Gastroesophageal sphincter (tissue), 4 donors: ENCODE measurements at regions not wholly inside any gene's neighbourhood (a gene's known extent, or its start where the extent isn't known, plus 50 kb on each side); places are given as distances from the start of the nearest gene placed in this dataset.
"Not testable (repeated sequence)": the region's sequence is repeated elsewhere in the genome, so short reads cannot be mapped to it uniquely, and the experiment has no call there.

Experiments used
- ATAC-seq: fragments of 150-250 bp; one replicate; pipeline ENCODE4 v1.9.1; 2016; ENCODE audit warnings: mild to moderate bottlenecking, moderate library complexity
- H3K27ac ChIP-seq, 4 donors: fragments of 200-600 bp; sonication (generic) in 3 of 4; 1 replicate in 3 of 4; 2 replicates in 1 of 4; pipeline ENCODE4 v1.5.1; 2016 to 2019
- H3K27me3 ChIP-seq: fragments of 200-600 bp; sonication (generic); one replicate; pipeline ENCODE4 v1.5.1; 2019
- H3K36me3 ChIP-seq, 2 donors: fragments of 200-600 bp; sonication (generic); one replicate each; pipeline ENCODE4 v1.5.1; 2019; ENCODE audit warnings: control low read depth in 1 of 2
- H3K4me1 ChIP-seq, 3 donors: fragments of 200-600 bp; sonication (generic); 1 replicate in 2 of 3; 2 replicates in 1 of 3; pipeline ENCODE4 v1.5.1; 2016 to 2019; ENCODE audit warnings: control low read depth in 2 of 3
- H3K4me3 ChIP-seq, 2 donors: fragments of 200-600 bp; sonication (generic); one replicate each; pipeline ENCODE4 v1.5.1; 2019; ENCODE audit warnings: mild to moderate bottlenecking in 1 of 2, moderate library complexity in 1 of 2
- H3K9me3 ChIP-seq, 3 donors: fragments of 200-600 bp; sonication (generic); one replicate each; pipeline ENCODE4 v1.5.1; 2017 to 2019; ENCODE audit warnings: control low read depth in 2 of 3
- EP300 ChIP-seq: sonication (generic); formaldehyde crosslinking; IDR thresholded peaks from one replicate; pipeline ENCODE4 v1.6.1; 2017; ENCODE audit warnings: antibody characterized with exemption, mild to moderate bottlenecking
- POLR2A ChIP-seq, 2 donors: fragments of 450-650 bp; IDR thresholded peaks; one replicate each; pipeline ENCODE4 v1.6.1; 2017; ENCODE audit warnings: antibody characterized with exemption in 2 of 2, mild to moderate bottlenecking in 2 of 2, moderate library complexity in 1 of 2
- POLR2AphosphoS5 ChIP-seq: sonication (generic); formaldehyde crosslinking; IDR thresholded peaks from one replicate; pipeline ENCODE4 v1.6.1; 2017; ENCODE audit warnings: antibody characterized with exemption
- WGBS, 2 donors: methylation state at CpG; one replicate each; pipeline ENCODE4 v1.1.5; 2018; ENCODE audit warnings: low coverage in 1 of 2; 5-methylcytosine and 5-hydroxymethylcytosine counted together
- TF ChIP-seq, protein P1 (sequence below), 4 experiments: fragments of 200-600 bp in 2 of 4; fragments of 450-650 bp in 2 of 4; sonication (generic) in 1 of 4; IDR thresholded peaks; one replicate each; pipeline ENCODE4 v1.5.1; 2017 to 2019; ENCODE audit warnings: antibody characterized with exemption in 4 of 4, mild to moderate bottlenecking in 2 of 4, moderate library complexity in 2 of 4

DNA sequence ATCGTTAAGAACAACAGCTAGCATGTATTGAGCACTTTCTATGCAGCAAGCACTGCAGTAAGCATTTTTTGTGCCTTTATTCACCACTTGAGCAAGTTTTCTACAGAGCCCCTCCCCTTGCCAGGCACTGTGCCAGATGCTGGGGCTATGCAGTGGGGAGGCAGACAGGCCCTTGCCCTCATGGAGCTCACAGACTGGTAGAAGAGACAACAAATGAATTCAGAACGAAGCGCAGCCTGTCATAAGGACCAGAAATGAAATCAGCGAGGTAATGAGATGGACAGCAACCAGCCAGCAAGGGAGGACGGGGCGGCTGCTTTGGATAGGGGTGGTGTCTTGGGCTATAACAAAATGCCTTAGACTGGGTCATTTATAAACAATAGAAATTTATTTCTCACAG, 68.8 kb downstream of the C9orf50 start:
- no peak for ATAC-seq
- no peaks in the 10 kb centered on the region for H3K27me3 ChIP-seq
- H3K4me3 ChIP-seq = no peak overlapping the region
- no peaks in the 10 kb centered on the region for H3K36me3 ChIP-seq
- no peak overlapping the region for H3K27ac ChIP-seq
- TF ChIP-seq POLR2A (IDR thresholded peaks at IDR 0.05) (no peak), EP300 (no peak), POLR2AphosphoS5 (no peak)
- TF ChIP-seq, protein P1, sequence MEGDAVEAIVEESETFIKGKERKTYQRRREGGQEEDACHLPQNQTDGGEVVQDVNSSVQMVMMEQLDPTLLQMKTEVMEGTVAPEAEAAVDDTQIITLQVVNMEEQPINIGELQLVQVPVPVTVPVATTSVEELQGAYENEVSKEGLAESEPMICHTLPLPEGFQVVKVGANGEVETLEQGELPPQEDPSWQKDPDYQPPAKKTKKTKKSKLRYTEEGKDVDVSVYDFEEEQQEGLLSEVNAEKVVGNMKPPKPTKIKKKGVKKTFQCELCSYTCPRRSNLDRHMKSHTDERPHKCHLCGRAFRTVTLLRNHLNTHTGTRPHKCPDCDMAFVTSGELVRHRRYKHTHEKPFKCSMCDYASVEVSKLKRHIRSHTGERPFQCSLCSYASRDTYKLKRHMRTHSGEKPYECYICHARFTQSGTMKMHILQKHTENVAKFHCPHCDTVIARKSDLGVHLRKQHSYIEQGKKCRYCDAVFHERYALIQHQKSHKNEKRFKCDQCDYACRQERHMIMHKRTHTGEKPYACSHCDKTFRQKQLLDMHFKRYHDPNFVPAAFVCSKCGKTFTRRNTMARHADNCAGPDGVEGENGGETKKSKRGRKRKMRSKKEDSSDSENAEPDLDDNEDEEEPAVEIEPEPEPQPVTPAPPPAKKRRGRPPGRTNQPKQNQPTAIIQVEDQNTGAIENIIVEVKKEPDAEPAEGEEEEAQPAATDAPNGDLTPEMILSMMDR (IDR thresholded peaks at IDR 0.05) = no peak
- WGBS, 2 donors = 60 to 71% methylated on average over 1 to 4 of the region's 6 CpGs
- no peaks in the 10 kb centered on the region for H3K9me3 ChIP-seq
- H3K4me1 ChIP-seq = peaks cover 0 to 30% (median 7%) of the 10 kb centered on the region in 3 donors

DNA sequence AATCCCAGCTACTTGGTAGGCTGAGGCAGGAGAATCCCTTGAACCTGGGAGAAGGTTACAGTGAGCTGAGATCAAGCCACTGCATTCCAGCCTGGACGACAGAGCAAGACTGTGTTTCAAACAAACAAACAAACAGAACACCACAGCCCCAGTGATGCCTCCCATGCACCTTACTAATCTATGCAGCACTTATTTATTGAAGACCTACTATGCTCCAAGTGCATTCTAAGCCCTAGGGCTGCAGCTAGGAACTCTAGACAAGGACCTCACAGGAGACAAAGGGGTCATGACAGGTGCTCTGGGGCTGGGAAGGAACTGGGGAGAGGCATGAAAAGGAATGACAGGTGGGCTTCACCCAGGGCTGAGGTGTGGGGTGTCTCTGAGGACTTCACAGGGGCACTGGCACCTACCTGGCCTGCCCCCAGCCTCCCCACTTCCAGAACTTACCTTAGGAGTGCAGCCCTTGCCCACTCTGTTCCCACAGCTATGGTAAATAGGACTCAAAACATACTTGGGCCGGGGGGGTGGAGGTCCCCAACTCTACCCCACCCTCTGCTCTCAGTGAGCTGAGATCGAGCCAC, 69.4 kb downstream of the C9orf50 start:
- WGBS, 2 donors = 89% methylated on average over 1 of the region's 3 CpGs; no CpG with 5 or more reads in 1 of the 2 donors
- no peaks in the 10 kb centered on the region for H3K36me3 ChIP-seq
- no peak for TF ChIP-seq EP300
- no peak for TF ChIP-seq POLR2A (IDR thresholded peaks at IDR 0.05)
- no peak for TF ChIP-seq POLR2AphosphoS5
- TF ChIP-seq, protein P1 (IDR thresholded peaks at IDR 0.05) = no peak
- no peak for ATAC-seq
- no peaks in the 10 kb centered on the region for H3K9me3 ChIP-seq
- H3K27me3 ChIP-seq = no peaks in the 10 kb centered on the region
- no peak overlapping the region for H3K4me3 ChIP-seq
- no peak overlapping the region for H3K27ac ChIP-seq
- peaks cover 0 to 30% (median 7%) of the 10 kb centered on the region in 3 donors for H3K4me1 ChIP-seq

DNA sequence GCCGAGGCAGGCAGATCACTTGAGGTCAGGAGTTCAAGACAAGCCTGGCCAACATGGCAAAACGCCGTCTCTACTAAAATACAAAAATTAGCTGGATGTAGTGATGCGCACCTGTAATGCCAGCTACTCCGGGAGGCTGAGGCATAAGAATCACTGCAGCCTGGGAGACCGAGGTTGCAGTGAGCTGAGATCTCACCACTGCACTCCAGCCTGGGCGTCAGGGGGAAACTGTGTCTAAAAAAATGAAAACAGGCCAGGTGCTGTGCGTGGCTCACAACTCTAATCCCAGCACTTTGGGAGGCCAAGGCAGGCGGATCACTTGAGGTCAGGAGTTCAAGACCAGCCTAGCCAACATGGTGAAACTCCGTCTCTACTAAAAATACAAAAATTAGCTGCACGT, 69.9 kb downstream of the C9orf50 start:
- H3K27ac ChIP-seq = peak overlapping the region in 2 of 4 donors; percentile 80 to 81
- WGBS, 2 donors = 69 to 85% methylated on average over 6 to 8 of the region's 11 CpGs
- not testable (repeated sequence) for ATAC-seq, H3K36me3 ChIP-seq, H3K9me3 ChIP-seq, H3K27me3 ChIP-seq, H3K4me3 ChIP-seq
- H3K4me1 ChIP-seq = peaks cover 0 to 30% (median 7%) of the 10 kb centered on the region in 3 donors

DNA sequence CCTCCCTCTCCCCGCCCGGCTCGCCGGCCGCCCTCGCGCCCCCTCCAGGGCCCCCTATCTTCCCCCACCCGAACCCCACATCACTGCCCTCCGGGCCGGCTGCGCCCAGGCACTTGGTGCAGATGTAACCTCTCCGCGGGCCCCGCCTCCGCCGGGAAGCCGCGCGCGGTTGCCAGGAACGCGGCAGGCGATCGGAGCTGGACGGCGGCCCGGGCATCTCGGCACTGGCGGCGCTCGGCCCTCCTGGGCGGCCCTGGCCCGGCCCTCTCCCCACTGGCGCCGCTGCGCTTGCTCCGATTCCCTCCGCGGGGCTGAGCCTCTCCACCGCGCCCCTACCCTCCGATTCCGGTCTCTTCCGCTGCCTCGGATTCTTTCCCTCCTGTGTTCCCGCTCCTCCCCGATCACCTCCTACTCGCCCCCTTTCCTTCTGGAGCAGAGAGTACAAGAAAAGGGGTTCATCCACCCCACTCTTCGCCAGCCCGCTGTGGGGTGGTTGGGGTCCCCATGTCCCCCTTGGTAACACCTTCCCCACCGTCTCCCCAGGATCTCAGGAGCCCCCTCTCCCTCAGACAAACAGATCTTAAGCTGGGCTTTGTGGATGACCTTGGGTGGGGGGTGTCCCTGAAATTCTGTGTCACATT, 70.6 kb downstream of the C9orf50 start:
- H3K4me1 ChIP-seq = peaks cover 0 to 30% (median 7%) of the 10 kb centered on the region in 3 donors
- peak; percentile 92 for ATAC-seq
- 2% methylated on average over 10 of the region's 51 CpGs; no CpG with 5 or more reads in 1 of the 2 donors for WGBS, 2 donors
- no peaks in the 10 kb centered on the region for H3K27me3 ChIP-seq
- no peaks in the 10 kb centered on the region for H3K36me3 ChIP-seq
- TF ChIP-seq POLR2A (IDR thresholded peaks at IDR 0.05) = no peak
- TF ChIP-seq, protein P1 (IDR thresholded peaks at IDR 0.05) = peak in 1 of 4 experiments; percentile 26
- peak; percentile 67 for TF ChIP-seq POLR2AphosphoS5
- TF ChIP-seq EP300 = no peak
- peak overlapping the region; percentile 4 to 68 for H3K4me3 ChIP-seq
- no peaks in the 10 kb centered on the region for H3K9me3 ChIP-seq
- H3K27ac ChIP-seq = peak overlapping the region in 3 of 4 donors; percentile 80 to 88 (median 81)

DNA sequence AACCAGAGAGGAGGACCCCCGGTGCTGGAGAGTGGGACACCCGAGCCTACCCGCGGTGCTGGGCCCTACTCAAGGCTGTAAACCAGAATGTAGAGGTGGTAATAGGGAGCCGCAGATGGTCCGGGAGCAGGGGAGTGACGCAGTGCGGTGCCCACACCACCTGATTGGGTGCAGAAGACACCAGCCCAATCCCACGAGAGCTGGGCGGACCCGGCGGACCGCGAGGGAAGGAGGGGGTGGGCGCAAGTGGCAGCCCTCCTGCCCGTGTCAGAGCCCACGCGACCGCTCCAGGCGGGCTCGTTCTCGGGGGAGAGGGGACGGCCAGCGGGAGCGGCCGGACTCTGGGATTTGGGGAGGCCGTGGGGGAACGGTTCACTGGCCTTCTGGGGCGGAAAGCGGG, 71.2 kb downstream of the C9orf50 start:
- no peaks in the 10 kb centered on the region for H3K36me3 ChIP-seq
- peak overlapping the region in 3 of 4 donors; percentile 80 to 88 (median 81) for H3K27ac ChIP-seq
- TF ChIP-seq EP300 = no peak
- TF ChIP-seq, protein P1 (IDR thresholded peaks at IDR 0.05) = no peak
- TF ChIP-seq POLR2AphosphoS5 = peak; percentile 27
- TF ChIP-seq POLR2A (IDR thresholded peaks at IDR 0.05) = no peak
- peak overlapping the region; percentile 4 to 68 for H3K4me3 ChIP-seq
- H3K4me1 ChIP-seq = peaks cover 0 to 30% (median 7%) of the 10 kb centered on the region in 3 donors
- no peaks in the 10 kb centered on the region for H3K9me3 ChIP-seq
- WGBS, 2 donors = 21% methylated on average over 4 of the region's 30 CpGs; no CpG with 5 or more reads in 1 of the 2 donors
- peak; percentile 67 for ATAC-seq
- no peaks in the 10 kb centered on the region for H3K27me3 ChIP-seq
